ENCODE measurements at regions not wholly inside any gene's neighbourhood (a gene's known extent, or its start where the extent isn't known, plus 50 kb on each side); places are given as distances from the start of the nearest gene placed in this dataset.

- no peak for TF ChIP-seq CTCF (IDR thresholded peaks at IDR 0.05)
- TF ChIP-seq POLR2AphosphoS5 (IDR thresholded peaks at IDR 0.05): no peak
- no peak for TF ChIP-seq EP300 (IDR thresholded peaks at IDR 0.05)
- no peak for TF ChIP-seq POLR2A (IDR thresholded peaks at IDR 0.05)
Measured at GRCh38 chr18:78607221-78607620, 372.4 kb upstream of the SALL3 start.
